GM13977 (cell line): ENCODE measurements at regions not wholly inside any gene's neighbourhood (a gene's known extent, or its start where the extent isn't known, plus 50 kb on each side); places are given as distances from the start of the nearest gene placed in this dataset.

Experiments
- DNase-seq: peaks from one replicate; pipeline ENCODE4 v3.0.0; 2012; ENCODE audit warnings: low spot score
- CTCF ChIP-seq: IDR thresholded peaks from 2 replicates; pipeline ENCODE4 v1.5.1; 2012; ENCODE audit warnings: mild to moderate bottlenecking, control low read depth; ENCODE audit not compliant: insufficient read depth; ENCODE audit errors: extremely low read depth, missing control alignments
- in situ Hi-C: fragments of 300-500 bp; cut with MboI; formaldehyde crosslinking; loops from one replicate; pipeline ENCODE4 v1.12.0; 2022; ENCODE audit warnings: low sequenced_read_pairs, low pct_unique_long_range_greater_than_20kb, mixed read lengths, inconsistent platforms; ENCODE audit not compliant: unreplicated experiment

- TF ChIP-seq CTCF: no peak
- in situ Hi-C loops: no loop called here
- no peak for DNase-seq
Measured at GRCh38 chr9:120242116-120242811, 337.7 kb downstream of the CDK5RAP2 start.

- no peak for DNase-seq
- no peak for TF ChIP-seq CTCF
- in situ Hi-C loops: no loop called here
Measured at GRCh38 chr9:120236596-120236995, 343.4 kb downstream of the CDK5RAP2 start.

GRCh38 chr9:120235081-120235480 lies 344.9 kb downstream of the CDK5RAP2 start:
- in situ Hi-C loops: no loop called here
- TF ChIP-seq CTCF: no peak
- no peak for DNase-seq

GRCh38 chr9:120230227-120230626 lies 349.7 kb downstream of the CDK5RAP2 start:
- in situ Hi-C loops: no loop called here
- DNase-seq: no peak
- TF ChIP-seq CTCF: no peak

GRCh38 chr9:120221844-120222243 lies 358.1 kb downstream of the CDK5RAP2 start:
- DNase-seq: no peak
- no peak for TF ChIP-seq CTCF
- in situ Hi-C loops: no loop called here

GRCh38 chr9:120214332-120214731 lies 365.6 kb downstream of the CDK5RAP2 start:
- TF ChIP-seq CTCF: no peak
- no peak for DNase-seq
- in situ Hi-C loops: no loop called here
